ENCODE measurements at regions not wholly inside any gene's neighbourhood (a gene's known extent, or its start where the extent isn't known, plus 50 kb on each side); places are given as distances from the start of the nearest gene placed in this dataset.
"Not testable (repeated sequence)": the region's sequence is repeated elsewhere in the genome, so short reads cannot be mapped to it uniquely, and the experiment has no call there.

DNA sequence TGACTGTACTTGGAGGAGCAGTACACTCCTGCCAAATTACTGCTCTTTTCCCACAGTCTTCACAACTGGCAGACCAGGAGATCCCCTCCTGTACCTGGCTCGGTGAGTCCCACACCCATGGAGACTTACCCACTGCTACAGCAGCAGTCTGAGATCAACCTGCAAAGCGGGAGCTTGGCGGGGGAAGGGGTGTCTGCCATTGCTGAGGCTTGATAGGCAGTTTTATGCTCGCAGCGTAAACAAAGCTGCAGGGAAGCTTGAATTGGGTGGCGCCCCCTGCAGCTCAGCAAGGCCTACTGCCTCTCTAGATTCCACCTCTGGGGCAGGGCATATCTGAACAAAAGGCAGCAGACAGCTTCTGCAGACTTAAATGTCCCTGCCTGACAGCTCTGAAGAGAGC, 74.4 kb downstream of the EXTL2 start:
- not testable (repeated sequence) for TF ChIP-seq EZH2 (IDR thresholded peaks at IDR 0.05); POLR2AphosphoS5 (IDR thresholded peaks at IDR 0.05; ENCODE audit: borderline replicate concordance, low read depth, low read length)
